ENCODE measurements at regions not wholly inside any gene's neighbourhood (a gene's known extent, or its start where the extent isn't known, plus 50 kb on each side); places are given as distances from the start of the nearest gene placed in this dataset.

- no peaks in the 10 kb centered on the region for H3K9me3 ChIP-seq (ENCODE audit: control insufficient read depth, low read depth, low read length)
- no peak overlapping the region for H3K9ac ChIP-seq (ENCODE audit: extremely low read depth, insufficient read length, low read length)
- no peaks in the 10 kb centered on the region for H3K79me2 ChIP-seq (ENCODE audit: insufficient read depth, low read length)
- H3K4me3 Mint-ChIP-seq, result peak overlapping the region in 1 of 2 experiments; percentile 29; a peak in 2 of 5 replicates
- H2BK15ac ChIP-seq (ENCODE audit: low read depth, low read length), result no peak overlapping the region
- no peak overlapping the region for H3K14ac ChIP-seq (ENCODE audit: insufficient read depth, low read length)
- no peak overlapping the region for H4K5ac ChIP-seq (ENCODE audit: insufficient read length, low read depth, low read length)
- H3K4me1 ChIP-seq (ENCODE audit: insufficient read depth, low read length), result no peaks in the 10 kb centered on the region
- no peak overlapping the region for H3K4me2 ChIP-seq (ENCODE audit: insufficient read depth, insufficient read length, low read length)
- TF ChIP-seq, protein P1, sequence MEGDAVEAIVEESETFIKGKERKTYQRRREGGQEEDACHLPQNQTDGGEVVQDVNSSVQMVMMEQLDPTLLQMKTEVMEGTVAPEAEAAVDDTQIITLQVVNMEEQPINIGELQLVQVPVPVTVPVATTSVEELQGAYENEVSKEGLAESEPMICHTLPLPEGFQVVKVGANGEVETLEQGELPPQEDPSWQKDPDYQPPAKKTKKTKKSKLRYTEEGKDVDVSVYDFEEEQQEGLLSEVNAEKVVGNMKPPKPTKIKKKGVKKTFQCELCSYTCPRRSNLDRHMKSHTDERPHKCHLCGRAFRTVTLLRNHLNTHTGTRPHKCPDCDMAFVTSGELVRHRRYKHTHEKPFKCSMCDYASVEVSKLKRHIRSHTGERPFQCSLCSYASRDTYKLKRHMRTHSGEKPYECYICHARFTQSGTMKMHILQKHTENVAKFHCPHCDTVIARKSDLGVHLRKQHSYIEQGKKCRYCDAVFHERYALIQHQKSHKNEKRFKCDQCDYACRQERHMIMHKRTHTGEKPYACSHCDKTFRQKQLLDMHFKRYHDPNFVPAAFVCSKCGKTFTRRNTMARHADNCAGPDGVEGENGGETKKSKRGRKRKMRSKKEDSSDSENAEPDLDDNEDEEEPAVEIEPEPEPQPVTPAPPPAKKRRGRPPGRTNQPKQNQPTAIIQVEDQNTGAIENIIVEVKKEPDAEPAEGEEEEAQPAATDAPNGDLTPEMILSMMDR (conservative IDR thresholded peaks at IDR 0.05), result no peak
- H3K23ac ChIP-seq (ENCODE audit: insufficient read length, low read depth, low read length), result no peak overlapping the region
- no peak overlapping the region for H2BK120ac ChIP-seq (ENCODE audit: low read depth, low read length, poor library complexity, severe bottlenecking)
- H4K8ac ChIP-seq (replicated peaks; ENCODE audit: insufficient read length, low read depth, low read length), result no peak overlapping the region
- H3K36me3 Mint-ChIP-seq (ENCODE audit: insufficient read depth in 1 of 3, low read depth in 3 of 3), result peaks cover 0 to 15% (median 9%) of the 10 kb centered on the region in 3 experiments; a peak in 5 of 7 replicates
- H3K27ac ChIP-seq (ENCODE audit: insufficient read length, low read depth, low read length), result no peak overlapping the region
- H3K27me3 ChIP-seq (ENCODE audit: insufficient read depth, low read length), result no peaks in the 10 kb centered on the region
- no peak overlapping the region for H2BK20ac ChIP-seq (ENCODE audit: low read depth, low read length, poor library complexity, severe bottlenecking)
- no peaks in the 10 kb centered on the region for H4K20me1 ChIP-seq (ENCODE audit: control insufficient read depth, insufficient read depth, insufficient read length)
- H2AFZ ChIP-seq (ENCODE audit: low read length), result no peak overlapping the region
- no peak overlapping the region for H2BK5ac ChIP-seq (ENCODE audit: insufficient read length, low read length)
- H3K18ac ChIP-seq (ENCODE audit: insufficient read length, low read depth, low read length), result no peak overlapping the region
- DNase-seq, result peak; percentile 70
- H2BK12ac ChIP-seq (ENCODE audit: insufficient read length, low read depth, low read length), result no peak overlapping the region
- peaks cover 15 to 16% of the 10 kb centered on the region in 2 experiments for H3K9me3 Mint-ChIP-seq
- WGBS (ENCODE audit: extremely low coverage, insufficient read length, low lambda C conversion rate), result no CpG with 5 or more reads among the region's 6 CpGs
- no peak overlapping the region for H3T11ph ChIP-seq (ENCODE audit: low read length)
- H3K27me3 Mint-ChIP-seq (ENCODE audit: low read depth), result peaks cover 5% of the 10 kb centered on the region; the same call in 1 of the 2 replicates
- no peak overlapping the region for H3K56ac ChIP-seq (ENCODE audit: insufficient read length, low read depth, low read length)
- H3K4ac ChIP-seq (ENCODE audit: low read depth, low read length), result no peak overlapping the region
- H3K27ac Mint-ChIP-seq, result peak overlapping the region in 2 of 3 experiments; percentile 30 to 74; a peak in 4 of 7 replicates
- no peaks in the 10 kb centered on the region for H3K79me1 ChIP-seq (ENCODE audit: insufficient read depth, low read depth, low read length, poor library complexity, severe bottlenecking)
- H3K4me1 Mint-ChIP-seq, result peaks cover 15 to 24% of the 10 kb centered on the region in 2 experiments
- H4K91ac ChIP-seq (ENCODE audit: insufficient read length, low read depth, low read length), result no peak overlapping the region
- no peak overlapping the region for H2AK5ac ChIP-seq (ENCODE audit: insufficient read length, low read length)
- H3K23me2 ChIP-seq (ENCODE audit: insufficient read length, low read depth, low read length, poor library complexity, severe bottlenecking), result no peaks in the 10 kb centered on the region
Observed at GRCh38 chr6:55108134-55109130, 65.9 kb upstream of the HCRTR2 start.
